ENCODE measurements at regions not wholly inside any gene's neighbourhood (a gene's known extent, or its start where the extent isn't known, plus 50 kb on each side); places are given as distances from the start of the nearest gene placed in this dataset.
"Not testable (repeated sequence)": the region's sequence is repeated elsewhere in the genome, so short reads cannot be mapped to it uniquely, and the experiment has no call there.

- H3K9me3 ChIP-seq (ENCODE audit: low read length) = no peaks in the 10 kb centered on the region
- no peaks in the 10 kb centered on the region for H3K27me3 ChIP-seq (ENCODE audit: insufficient read depth, low read depth, low read length)
- TF ChIP-seq TAF1 (IDR thresholded peaks at IDR 0.05; ENCODE audit: low read depth) (no peak), EP300 (conservative IDR thresholded peaks at IDR 0.05; ENCODE audit: poor library complexity, severe bottlenecking) (no peak), SMC3 (conservative IDR thresholded peaks at IDR 0.05; ENCODE audit: poor library complexity) (no peak), REST (IDR thresholded peaks at IDR 0.05; ENCODE audit: borderline replicate concordance) (no peak), RAD21 (conservative IDR thresholded peaks at IDR 0.05) (no peak), POLR2AphosphoS5 (IDR thresholded peaks at IDR 0.05) (no peak), MXI1 (conservative IDR thresholded peaks at IDR 0.05; ENCODE audit: poor library complexity, severe bottlenecking) (no peak), CTCF (IDR thresholded peaks at IDR 0.05; ENCODE audit: poor library complexity, severe bottlenecking) (no peak), EZH2 (IDR thresholded peaks at IDR 0.05; ENCODE audit: borderline replicate concordance, insufficient read depth, low read length, poor library complexity, severe bottlenecking) (no peak)
- no peak overlapping the region for H2AFZ ChIP-seq (ENCODE audit: low read depth, low read length)
- no peaks in the 10 kb centered on the region for H4K20me1 ChIP-seq (ENCODE audit: insufficient read depth)
- no peaks in the 10 kb centered on the region for H3F3A ChIP-seq (ENCODE audit: insufficient read depth, low read length, poor library complexity, severe bottlenecking)
- no peak overlapping the region for H3K4me2 ChIP-seq (ENCODE audit: low read length)
- no peak overlapping the region for H3K4me3 ChIP-seq (ENCODE audit: low read length)
- H3K79me2 ChIP-seq (replicated peaks; ENCODE audit: insufficient read depth, low read length) = no peaks in the 10 kb centered on the region
- no peak overlapping the region for H3K27ac ChIP-seq (ENCODE audit: low read length)
- no peak overlapping the region for H3K9ac ChIP-seq (ENCODE audit: low read length)
- H3K36me3 ChIP-seq (ENCODE audit: insufficient read depth, low read length) = no peaks in the 10 kb centered on the region
- H3K9me2 ChIP-seq (ENCODE audit: insufficient read depth, low read length) = no peaks in the 10 kb centered on the region
These were observed 534.5 kb downstream of the TMEM38B start for GRCh38 chr9:106228861-106229260.

GRCh38 chr9:106233116-106233515 is 538.8 kb downstream of the TMEM38B start:
- H3K9ac ChIP-seq (ENCODE audit: low read length) = no peak overlapping the region
- H3K79me2 ChIP-seq (replicated peaks; ENCODE audit: insufficient read depth, low read length) = no peaks in the 10 kb centered on the region
- no peaks in the 10 kb centered on the region for H3F3A ChIP-seq (ENCODE audit: insufficient read depth, low read length, poor library complexity, severe bottlenecking)
- H3K27me3 ChIP-seq (ENCODE audit: insufficient read depth, low read depth, low read length) = no peaks in the 10 kb centered on the region
- H3K4me2 ChIP-seq (ENCODE audit: low read length) = no peak overlapping the region
- H3K9me2 ChIP-seq (ENCODE audit: insufficient read depth, low read length) = no peaks in the 10 kb centered on the region
- H4K20me1 ChIP-seq (ENCODE audit: insufficient read depth) = no peaks in the 10 kb centered on the region
- no peak for TF ChIP-seq TAF1 (IDR thresholded peaks at IDR 0.05; ENCODE audit: low read depth)
- TF ChIP-seq SMC3 (conservative IDR thresholded peaks at IDR 0.05; ENCODE audit: poor library complexity) = no peak
- no peak for TF ChIP-seq EZH2 (IDR thresholded peaks at IDR 0.05; ENCODE audit: borderline replicate concordance, insufficient read depth, low read length, poor library complexity, severe bottlenecking)
- TF ChIP-seq POLR2AphosphoS5 (IDR thresholded peaks at IDR 0.05) = no peak
- H3K9me3 ChIP-seq (ENCODE audit: low read length) = no peaks in the 10 kb centered on the region
- no peaks in the 10 kb centered on the region for H3K36me3 ChIP-seq (ENCODE audit: insufficient read depth, low read length)
- no peak overlapping the region for H2AFZ ChIP-seq (ENCODE audit: low read depth, low read length)
- no peak overlapping the region for H3K27ac ChIP-seq (ENCODE audit: low read length)
- no peak overlapping the region for H3K4me3 ChIP-seq (ENCODE audit: low read length)

- H3K4me3 ChIP-seq (ENCODE audit: low read length); H3K9ac ChIP-seq (ENCODE audit: low read length); H3K36me3 ChIP-seq (ENCODE audit: insufficient read depth, low read length); H3K27me3 ChIP-seq (ENCODE audit: insufficient read depth, low read depth, low read length); H4K20me1 ChIP-seq (ENCODE audit: insufficient read depth); H3F3A ChIP-seq (ENCODE audit: insufficient read depth, low read length, poor library complexity, severe bottlenecking); H2AFZ ChIP-seq (ENCODE audit: low read depth, low read length); H3K9me3 ChIP-seq (ENCODE audit: low read length); H3K4me2 ChIP-seq (ENCODE audit: low read length); H3K27ac ChIP-seq (ENCODE audit: low read length); H3K9me2 ChIP-seq (ENCODE audit: insufficient read depth, low read length); H3K79me2 ChIP-seq (replicated peaks; ENCODE audit: insufficient read depth, low read length): not testable (repeated sequence)
These were observed 566.6 kb downstream of the TMEM38B start for GRCh38 chr9:106260908-106261307.

Measured in neural cell (in vitro differentiated cells).